ENCODE measurements at regions not wholly inside any gene's neighbourhood (a gene's known extent, or its start where the extent isn't known, plus 50 kb on each side); places are given as distances from the start of the nearest gene placed in this dataset.

GRCh38 chr5:148003226-148003625 is 60.6 kb upstream of the SPINK5 start:
- TF ChIP-seq CREB5 (CRISPR knock-in tag; IDR thresholded peaks at IDR 0.05; ENCODE audit: low read depth) (no peak), RARB (CRISPR knock-in tag; IDR thresholded peaks at IDR 0.05) (no peak), PATZ1 (CRISPR knock-in tag; IDR thresholded peaks at IDR 0.05; ENCODE audit: borderline replicate concordance) (no peak), PPARA (CRISPR knock-in tag; IDR thresholded peaks at IDR 0.05; ENCODE audit: borderline replicate concordance) (no peak), SNAI2 (CRISPR knock-in tag; IDR thresholded peaks at IDR 0.05) (no peak), POU6F1 (CRISPR knock-in tag; IDR thresholded peaks at IDR 0.05; ENCODE audit: borderline replicate concordance, low read depth) (no peak), OSR1 (CRISPR knock-in tag; IDR thresholded peaks at IDR 0.05) (no peak), BACH2 (CRISPR knock-in tag; IDR thresholded peaks at IDR 0.05; ENCODE audit: borderline replicate concordance) (no peak)

All from SK-N-SH treated with all-trans-retinoic acid at 6 μM for 48 hours (cell line).